HG03097 (cell line): ENCODE measurements at regions not wholly inside any gene's neighbourhood (a gene's known extent, or its start where the extent isn't known, plus 50 kb on each side); places are given as distances from the start of the nearest gene placed in this dataset.
"Not testable (repeated sequence)": the region's sequence is repeated elsewhere in the genome, so short reads cannot be mapped to it uniquely, and the experiment has no call there.

Experiments
- ATAC-seq: cut with Tn5 transposase; IDR thresholded peaks from one replicate; pipeline ENCODE4 v1.9.1; 2021; ENCODE audit not compliant: unreplicated experiment, low FRiP score

DNA sequence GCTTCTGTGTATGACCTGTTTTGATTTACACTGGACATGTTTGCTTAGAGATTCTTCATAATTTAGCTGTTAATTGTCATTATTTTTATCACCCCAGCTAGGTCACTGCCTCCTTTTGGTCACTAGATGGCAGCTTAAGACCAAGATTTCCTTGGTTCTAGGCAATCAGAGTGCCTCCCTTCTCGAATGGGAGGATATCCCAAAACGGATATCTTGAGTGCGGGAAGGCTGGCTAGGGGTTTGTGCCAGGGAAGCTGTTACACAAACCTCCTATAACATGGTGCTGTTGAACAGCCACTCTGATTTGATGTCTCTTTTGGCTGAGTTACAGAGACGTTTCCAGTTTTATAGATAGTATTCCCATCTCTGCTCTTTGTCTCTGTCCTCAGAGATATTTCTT, 283.5 kb downstream of the S1PR1 start:
- ATAC-seq: peak; percentile 92

DNA sequence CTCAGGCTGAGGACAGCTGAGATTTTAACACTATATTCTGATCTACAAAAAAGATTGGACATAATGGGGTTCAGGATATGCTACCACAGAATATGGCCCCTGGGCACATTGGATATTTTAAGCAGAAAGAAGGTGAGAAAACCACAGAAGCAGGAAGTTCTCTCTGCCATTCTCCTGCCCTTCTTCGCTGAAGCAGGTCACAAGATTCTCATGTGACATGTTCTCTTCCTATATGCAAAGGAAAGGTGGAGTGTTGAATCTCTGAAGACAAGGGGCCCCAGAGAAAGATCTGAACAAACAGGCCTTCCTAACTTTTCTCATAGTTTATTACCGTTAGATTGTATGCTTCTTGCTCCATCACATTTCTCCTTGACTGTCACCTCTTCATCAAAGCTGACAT, 285.7 kb downstream of the S1PR1 start:
- no peak for ATAC-seq

DNA sequence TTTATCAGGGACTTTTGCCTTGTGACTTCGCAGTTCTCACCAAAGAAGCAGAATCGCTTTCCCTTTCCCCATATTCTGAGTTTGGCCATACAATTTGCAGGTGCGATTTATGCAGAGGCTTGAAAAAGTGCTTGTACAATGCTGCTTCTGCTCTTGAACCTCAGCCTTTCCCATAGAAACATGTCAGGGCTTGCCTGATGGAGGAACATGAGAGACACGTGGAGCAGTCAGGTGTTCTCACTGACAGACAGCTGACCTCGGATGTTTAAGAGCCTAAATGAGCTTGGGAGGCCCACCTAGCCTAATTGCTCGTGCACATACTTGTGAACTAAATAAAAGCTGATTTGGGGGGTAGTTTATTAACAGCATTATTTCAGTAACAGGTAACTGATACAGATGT, 290.0 kb downstream of the S1PR1 start:
- no peak for ATAC-seq

DNA sequence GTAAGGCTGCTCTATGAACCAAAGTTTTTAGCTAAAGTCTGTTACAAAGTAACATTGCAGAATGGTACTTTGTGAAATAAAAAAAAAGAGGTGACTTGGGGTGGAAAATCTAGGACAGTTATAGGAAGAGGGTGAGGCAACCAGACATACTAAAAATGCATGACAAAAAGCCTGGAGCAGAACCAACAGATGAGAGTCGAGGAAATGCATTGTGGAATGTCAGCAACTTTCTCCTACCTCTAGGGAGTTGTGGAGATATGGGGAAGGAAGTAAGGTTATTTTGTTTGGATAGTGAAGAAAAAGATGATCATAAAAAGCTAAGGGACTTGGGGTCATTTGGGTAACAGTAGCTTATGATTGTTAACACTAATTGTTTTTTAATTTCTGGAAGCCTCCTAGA, 295.6 kb downstream of the S1PR1 start:
- no peak for ATAC-seq

DNA sequence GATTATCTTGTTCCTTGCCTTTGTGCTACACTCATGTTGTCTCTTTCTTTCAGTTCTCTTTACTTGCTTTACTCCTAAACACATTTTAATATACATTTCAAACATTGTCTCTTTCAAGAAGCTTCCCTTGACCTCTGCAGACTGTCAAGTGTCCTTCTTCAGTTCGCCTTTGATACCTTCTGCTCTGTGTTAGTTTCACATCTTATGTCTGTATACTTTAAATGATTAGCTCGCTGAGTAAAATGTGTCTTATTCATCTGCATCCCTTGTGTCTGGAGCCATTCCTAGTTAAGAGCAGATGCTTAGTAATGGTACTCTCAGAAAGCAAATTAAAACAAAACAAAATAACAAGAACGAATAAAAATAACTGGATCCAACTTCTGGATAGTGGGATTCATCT, 303.3 kb downstream of the S1PR1 start:
- ATAC-seq: no peak

DNA sequence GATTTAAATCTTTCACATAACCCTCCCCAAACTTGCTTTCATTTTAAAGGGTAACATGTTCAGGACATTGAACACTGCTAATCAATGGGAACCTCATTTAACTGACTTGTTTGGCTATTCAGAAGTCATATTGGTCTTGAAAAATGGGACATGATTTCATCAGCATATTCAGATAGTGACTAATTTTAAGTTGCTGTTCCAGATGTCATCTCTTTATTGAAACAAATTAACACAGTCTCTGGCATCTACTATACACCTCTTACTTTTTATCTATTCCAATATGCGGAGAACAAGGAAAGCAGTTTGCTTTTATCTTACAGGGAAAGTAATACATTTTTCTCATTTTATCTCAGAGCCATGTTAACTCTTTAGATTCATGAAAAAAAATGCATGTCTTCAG, 310.1 kb downstream of the S1PR1 start:
- ATAC-seq: no peak

DNA sequence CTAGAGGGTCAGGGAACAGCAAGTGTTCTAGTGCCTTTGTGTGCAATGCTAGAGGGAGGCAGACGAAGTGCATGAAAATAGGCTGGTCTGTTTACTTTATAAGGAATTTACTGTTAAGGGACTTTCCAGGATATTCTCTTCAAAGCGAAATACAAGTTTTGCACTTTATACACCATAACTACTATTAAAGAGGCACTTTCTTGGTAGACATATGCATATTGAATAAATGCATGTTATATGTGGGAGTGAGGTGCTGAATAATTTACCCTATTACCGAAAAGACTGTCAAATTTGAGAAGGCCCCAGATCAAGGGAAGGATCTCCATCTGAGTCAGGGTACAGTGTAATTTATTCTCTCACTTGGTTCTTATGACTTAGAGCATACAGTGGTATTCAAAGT, 310.5 kb downstream of the S1PR1 start:
- ATAC-seq: no peak

DNA sequence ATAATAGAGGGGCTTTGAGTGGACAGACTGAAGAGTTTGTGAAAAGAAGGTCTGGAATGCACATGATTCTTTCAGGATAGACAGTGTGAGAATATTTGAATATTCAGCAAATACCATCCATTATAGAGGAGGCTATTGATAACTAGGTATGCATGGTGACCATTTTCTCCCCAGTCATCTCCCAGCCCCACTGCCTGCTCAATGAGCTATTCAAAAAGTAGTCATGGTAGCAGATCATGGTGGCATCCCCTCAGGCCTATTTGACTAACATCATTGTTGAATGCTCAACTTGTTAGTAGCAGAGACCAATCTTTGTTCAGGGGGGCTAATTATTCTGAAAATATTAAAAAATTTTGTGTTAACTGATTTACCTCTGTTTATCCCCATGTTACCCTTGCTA, 311.6 kb downstream of the S1PR1 start:
- no peak for ATAC-seq

DNA sequence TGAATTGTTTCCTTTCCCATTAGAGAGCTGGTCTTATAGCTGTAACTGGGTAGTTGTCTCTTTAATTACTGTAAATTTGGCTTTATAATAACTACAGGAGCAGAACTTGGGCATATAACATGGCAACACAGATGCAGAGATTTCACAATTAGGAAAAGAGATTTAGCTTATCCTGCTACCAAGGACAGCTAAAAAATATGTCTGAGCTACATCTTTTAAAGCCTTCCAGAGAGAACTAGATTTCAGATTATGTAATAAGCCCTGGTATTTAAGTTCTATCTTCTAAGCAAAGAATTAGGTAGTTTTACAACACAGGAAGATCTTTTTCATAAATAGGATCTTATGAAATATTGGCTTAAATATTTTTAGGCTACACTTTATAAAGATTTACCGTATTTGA, 313.8 kb downstream of the S1PR1 start:
- ATAC-seq: no peak

DNA sequence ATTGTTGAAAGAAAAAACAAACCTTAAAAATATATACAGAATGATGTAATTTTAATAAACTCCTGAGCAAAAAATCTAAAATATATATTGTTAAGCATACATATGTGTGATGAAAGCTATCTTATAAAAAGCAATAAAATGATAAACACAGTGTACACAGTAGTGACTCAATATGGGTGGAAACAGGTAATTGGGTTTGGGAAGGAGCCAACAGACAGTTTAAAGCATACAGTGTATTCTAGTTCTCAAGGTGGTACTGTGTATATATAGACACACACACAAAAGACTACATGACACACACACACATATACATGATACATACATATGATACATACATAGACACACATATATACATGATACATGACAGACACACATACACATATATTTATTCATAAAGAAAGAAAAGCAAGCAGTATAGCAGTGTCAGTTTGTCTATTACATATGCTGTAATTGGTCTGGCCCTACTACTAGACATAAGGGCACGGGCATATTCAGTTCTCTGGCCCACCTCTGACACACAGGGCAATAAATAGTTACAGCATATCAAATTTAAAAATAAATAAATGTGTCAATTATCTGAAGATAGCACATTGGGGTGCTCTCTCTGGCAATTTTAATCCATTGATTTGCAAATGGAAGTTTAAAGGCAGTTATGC, 330.2 kb downstream of the S1PR1 start:
- ATAC-seq: no peak

DNA sequence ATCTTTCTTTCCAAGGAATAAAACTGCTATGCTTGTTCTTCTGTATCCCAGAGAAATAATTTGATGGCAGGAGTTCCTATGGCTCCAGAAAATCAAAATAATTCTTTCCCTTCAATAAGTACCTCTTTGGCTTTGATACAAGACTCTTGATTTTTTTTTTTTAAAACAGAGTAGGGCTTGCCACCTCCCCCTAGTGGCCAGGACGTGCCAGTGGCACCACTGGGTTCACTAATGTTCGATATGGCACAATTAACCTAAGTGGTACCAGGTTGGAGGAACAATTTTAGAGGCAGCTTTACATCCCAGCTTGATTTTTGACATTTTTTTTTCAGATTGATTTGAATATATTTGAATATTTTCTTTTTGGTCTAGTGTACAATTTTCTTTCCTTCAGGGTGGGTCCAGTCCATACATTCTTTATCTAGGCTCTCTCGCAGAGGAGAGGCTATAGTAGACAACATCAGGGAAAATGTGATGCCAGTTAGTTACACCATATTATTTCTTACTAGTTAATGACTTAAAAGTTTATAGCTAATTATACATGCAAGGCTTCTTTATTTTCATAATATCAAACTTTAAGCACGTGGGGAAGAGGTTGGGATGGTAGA, 330.9 kb downstream of the S1PR1 start:
- ATAC-seq: peak; percentile 94

DNA sequence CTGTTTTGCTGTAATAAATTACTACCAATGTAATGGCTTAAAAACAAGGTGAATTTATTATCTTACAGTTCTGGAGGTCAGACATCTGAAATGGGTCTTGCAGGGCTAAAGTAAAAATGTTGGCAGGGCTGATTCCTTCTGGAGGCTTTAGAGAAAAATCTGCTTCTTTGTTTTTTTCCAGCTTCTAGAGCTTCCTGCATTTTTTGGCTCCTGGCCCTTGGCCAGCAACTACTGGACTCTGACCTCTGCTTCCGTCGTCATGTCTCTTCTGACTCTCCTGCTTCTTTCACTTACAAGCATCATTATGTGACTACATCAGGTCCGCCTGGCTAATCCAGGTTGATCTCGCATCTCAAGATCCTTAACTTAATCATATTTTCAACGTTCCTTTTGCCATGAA, 350.9 kb downstream of the S1PR1 start:
- no peak for ATAC-seq

DNA sequence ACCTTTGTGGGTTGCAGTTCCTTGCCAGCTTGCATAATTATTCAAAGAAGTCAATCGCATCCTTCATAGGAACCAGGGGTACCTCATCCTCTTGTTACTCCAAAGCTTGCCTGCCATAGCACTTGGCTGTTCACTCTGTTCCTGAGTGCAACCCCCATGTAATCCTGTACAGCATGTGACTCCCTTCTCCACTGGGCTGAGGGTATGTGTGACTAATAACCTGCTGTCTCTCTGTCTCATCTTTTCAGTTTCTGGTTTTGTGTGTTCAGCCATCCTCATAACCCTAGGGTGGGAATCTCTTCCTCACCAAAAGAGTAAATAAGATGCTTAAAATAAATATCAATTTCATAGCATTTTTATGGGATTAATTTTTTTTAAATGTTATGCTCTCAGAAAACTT, 351.9 kb downstream of the S1PR1 start:
- no peak for ATAC-seq

DNA sequence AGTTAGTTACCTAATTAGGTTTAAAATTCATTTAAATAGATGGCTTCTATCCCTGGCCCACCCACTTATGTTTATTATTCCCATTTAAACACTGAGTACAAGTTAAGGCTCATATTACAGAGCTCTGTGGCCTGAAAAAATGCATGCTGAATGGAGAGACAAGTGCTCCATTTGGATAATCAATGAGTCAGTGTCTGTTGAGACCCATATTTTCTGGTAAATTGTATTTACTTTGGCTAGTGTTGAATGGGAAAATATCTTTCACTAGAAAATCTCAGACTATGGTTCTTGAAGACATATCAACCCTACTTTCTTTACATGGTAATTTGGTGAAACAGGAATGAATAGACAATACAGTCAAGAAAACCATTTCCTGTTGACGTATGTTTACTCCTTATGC, 356.0 kb downstream of the S1PR1 start:
- no peak for ATAC-seq

DNA sequence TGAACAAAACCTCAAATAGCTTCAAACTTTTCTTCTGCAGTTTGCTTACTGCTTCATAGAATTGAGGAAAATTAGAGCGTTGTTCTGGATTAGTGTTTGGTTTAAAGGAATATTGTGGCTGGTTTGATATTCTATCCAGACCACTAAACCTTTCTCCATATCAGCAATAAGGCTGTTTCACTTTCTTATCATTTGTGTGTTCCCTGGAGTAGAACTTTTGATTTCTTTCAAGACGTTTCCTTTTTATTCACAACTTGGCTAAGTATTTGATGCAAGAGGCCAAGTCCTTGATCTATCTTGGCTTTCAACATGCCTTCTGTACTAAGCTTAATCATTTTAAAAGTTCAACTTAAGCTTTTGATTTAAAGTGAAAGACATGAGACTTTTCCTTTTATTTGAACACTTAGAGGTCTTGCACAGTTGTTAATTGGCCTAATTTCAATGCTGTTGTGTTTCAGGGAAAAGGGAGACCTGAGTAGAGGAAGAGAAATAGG, 359.1 kb downstream of the S1PR1 start:
- ATAC-seq: no peak

DNA sequence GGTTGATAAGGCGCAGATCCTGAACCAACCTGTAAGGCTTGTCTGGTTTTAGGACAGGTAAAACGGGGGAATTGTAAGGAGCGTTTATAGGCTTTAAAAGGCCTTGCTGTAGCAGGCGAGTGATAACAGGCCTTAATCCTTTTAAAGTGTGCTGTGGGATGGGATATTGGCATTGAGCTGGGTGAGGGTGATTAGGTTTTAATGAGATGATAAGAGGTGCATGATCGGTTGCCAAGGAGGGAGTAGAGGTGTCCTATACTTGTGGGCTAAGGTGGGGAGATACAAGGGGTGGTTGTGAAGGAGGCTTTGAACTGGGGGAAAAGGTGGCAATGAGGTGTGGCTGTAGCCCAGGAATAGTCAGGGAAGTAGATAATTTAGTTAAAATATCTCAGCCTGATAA, 363.8 kb downstream of the S1PR1 start:
- not testable (repeated sequence) for ATAC-seq

DNA sequence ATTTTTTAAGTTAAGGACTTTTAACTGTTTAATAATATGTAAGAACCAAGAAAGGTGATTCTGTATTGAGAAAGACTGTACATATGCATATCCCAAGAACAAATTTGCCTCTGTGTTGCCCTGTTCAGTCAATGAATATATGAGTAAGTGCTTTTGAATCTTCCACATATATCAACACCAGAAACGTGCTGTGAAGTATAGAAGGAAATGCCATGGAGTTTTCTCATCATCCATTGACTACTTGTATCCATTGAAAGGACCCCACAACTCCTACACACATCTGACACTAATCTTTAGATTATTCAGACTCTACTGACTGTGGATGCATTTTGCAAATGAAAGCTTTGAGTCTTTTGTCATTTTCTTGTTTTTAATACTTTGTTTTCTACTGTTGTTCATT, 366.9 kb downstream of the S1PR1 start:
- ATAC-seq: no peak

DNA sequence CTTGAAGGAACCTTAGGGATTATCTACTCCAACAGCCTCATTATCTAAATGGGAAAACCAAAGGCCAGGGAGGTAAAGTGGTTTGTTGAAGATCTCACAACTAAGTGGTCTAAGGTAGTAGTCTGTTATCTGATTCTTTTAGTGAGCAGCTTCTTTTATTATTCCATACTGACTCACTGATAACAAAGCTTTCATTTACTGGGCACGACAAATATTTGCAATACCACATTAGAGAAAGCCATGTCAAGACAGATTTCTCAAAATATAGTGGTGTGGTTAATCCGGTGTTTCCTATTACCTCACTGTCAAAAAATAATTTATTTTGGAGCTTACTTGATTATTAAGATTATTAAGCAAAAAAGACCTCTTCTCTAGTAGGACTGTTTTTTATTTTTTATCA, 369.1 kb downstream of the S1PR1 start:
- no peak for ATAC-seq

DNA sequence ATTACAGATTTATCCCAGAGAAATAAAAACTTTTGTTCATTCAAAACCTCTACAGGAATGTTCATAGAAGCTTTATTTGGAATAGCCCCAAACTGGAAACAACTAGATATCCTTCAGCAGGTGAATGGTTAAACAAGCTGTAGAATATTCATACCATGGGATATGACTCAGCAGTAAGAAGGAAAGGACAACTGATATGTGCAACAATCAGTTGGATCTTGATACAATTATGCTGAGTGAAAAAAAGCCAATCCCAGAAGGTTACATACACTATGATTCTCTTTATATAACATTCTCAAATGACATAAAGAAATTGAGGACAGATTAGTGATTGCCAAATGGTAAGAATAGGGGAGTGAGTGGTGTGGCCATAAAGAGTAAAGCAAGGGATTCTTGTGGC, 376.7 kb downstream of the S1PR1 start:
- ATAC-seq: no peak

DNA sequence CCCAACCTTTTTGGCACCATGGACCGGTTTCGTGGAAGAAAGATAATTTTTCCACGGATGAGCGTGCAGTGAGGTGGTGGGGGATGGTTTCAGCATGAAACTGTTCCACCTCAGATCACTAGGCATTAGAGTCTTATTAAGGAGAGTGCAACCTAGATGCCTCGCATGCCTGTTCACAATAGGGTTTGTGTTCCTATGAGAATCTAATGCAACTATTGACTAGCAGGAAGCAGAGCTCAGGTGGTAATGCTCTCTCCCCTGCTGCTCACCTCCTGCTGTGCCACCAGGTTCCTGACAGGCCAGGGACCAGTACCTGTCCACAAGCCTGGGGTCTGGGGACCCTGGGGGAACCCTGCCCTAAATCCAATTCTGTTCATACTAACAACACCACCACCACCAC, 377.8 kb downstream of the OLFM3 start:
- no peak for ATAC-seq

DNA sequence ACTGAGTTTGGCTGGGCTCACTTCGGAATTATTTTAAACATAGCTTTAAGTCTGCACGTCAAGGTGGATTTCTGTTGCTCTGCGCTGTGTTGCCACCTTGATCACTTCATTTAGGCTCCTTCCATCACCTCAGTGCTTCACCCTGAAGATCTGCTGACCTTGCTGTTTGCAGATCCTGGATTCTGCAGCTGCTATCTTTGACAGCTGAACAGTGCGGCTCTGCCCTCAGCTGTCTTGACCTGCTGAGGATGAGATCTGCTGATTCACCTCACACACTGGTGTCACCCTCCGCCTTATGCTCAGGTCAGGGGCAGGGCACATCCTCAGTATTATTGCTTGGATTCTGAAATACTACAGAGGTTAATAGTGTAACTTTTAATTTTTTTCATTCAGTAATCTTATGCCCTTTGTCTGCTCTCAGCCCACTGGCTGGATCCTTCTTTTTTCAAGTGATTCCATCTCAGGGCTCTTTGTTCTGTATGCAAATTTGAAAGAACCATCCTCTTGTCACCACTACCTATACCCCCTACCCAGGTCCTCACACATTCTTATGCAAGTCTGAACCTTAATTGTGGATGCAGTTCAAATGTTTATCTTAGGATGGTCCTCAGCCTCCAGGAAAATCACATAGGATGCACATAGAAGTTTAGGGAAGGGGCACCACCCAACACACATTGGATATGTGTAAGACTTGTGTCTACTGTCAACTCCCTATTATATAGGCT, 364.0 kb downstream of the OLFM3 start:
- no peak for ATAC-seq

DNA sequence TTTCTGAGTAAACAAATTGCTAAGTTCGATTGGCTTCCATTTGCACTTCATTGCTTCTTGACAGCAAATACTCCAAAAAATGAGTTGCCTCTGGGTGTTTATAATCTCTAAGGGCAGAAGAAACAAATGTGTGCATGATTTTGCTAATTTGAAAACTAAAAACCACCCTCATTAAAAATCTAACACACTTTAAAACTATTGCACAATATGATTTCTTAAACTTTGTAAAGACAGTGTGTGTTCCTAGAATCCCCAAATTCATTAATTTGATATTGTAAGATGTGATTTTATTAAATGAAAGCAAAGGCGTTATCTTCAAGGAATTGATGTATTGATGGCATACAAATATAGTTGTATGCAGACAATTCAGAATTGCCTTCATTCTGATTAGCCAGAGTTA, 350.9 kb downstream of the OLFM3 start:
- ATAC-seq: no peak
